ENCODE measurements at regions not wholly inside any gene's neighbourhood (a gene's known extent, or its start where the extent isn't known, plus 50 kb on each side); places are given as distances from the start of the nearest gene placed in this dataset.

DNA sequence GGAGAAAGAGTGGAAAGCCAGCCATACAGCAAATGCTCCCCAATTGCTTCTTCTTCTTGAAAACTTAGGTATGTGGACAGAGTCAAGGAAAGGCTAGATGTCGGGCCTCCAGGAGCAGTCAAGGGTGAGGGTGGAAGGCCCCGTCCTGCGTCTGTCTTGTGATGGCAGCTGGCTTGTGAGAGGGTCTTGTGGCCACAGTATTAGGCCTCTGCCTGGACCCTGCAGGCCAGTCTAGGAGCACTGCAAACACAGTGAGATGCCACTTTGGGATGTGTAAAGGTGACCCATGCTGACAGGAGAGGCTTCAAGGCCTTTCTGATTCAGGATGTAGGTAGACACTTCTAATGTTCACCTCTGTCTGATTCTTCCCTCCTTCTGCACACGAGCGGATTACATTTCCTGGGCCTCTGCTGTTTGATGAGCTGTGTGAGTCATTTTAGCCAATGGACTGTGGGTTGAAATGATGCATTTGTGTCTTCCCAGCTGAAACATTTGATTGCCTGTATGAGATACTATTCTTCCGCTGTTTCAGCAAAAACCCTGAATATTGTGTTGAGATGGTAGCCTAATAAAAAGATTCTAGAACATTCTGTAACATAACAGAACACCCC is 135.4 kb downstream of the EMX2 start:
- Histone ChIP-seq H3K36me3 (no peaks in the 10 kb centered on the region), H3K4me3 (no peak overlapping the region), H3K4me1 (no peaks in the 10 kb centered on the region), H3K9ac (ENCODE audit: low read depth in 2 of 2, low read length in 2 of 2) (no peak overlapping the region), H3K9me3 (no peaks in the 10 kb centered on the region), H3K27ac (no peak overlapping the region), H3K27me3 (no peaks in the 10 kb centered on the region)
- TF ChIP-seq, protein P1, sequence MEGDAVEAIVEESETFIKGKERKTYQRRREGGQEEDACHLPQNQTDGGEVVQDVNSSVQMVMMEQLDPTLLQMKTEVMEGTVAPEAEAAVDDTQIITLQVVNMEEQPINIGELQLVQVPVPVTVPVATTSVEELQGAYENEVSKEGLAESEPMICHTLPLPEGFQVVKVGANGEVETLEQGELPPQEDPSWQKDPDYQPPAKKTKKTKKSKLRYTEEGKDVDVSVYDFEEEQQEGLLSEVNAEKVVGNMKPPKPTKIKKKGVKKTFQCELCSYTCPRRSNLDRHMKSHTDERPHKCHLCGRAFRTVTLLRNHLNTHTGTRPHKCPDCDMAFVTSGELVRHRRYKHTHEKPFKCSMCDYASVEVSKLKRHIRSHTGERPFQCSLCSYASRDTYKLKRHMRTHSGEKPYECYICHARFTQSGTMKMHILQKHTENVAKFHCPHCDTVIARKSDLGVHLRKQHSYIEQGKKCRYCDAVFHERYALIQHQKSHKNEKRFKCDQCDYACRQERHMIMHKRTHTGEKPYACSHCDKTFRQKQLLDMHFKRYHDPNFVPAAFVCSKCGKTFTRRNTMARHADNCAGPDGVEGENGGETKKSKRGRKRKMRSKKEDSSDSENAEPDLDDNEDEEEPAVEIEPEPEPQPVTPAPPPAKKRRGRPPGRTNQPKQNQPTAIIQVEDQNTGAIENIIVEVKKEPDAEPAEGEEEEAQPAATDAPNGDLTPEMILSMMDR (IDR thresholded peaks at IDR 0.05), result no peak
- intact Hi-C loops (cut with DNase I), result no loop called here
- no peak for DNase-seq

DNA sequence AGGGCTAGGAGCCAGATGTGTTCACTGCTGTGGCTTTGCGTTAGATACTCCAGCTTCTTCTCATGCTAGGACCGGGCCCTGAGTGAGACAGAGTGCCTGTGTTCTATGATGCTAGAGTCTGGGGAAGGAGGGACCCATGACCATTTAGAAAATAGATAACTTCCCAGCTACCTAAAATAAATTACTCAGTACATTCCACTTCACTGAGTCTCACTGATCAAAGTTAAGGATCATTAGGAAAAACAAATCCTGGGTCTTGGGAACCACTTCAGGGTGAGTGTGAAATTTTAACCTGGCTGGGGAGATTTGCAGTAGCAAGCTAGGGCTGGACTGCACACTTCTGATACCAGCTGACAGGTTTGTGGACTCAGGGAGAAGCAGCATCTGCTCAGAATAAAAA is 138.1 kb downstream of the EMX2 start:
- Histone ChIP-seq H3K9me3 (no peaks in the 10 kb centered on the region), H3K27ac (no peak overlapping the region), H3K27me3 (no peaks in the 10 kb centered on the region), H3K4me1 (no peaks in the 10 kb centered on the region), H3K4me3 (no peak overlapping the region), H3K9ac (ENCODE audit: low read depth in 2 of 2, low read length in 2 of 2) (no peak overlapping the region), H3K36me3 (no peaks in the 10 kb centered on the region)
- TF ChIP-seq, protein P1 (IDR thresholded peaks at IDR 0.05), result no peak
- intact Hi-C loops (cut with DNase I), result no loop called here
- no peak for DNase-seq

GRCh38 chr10:117681104-117681503 is 138.6 kb downstream of the EMX2 start:
- intact Hi-C loops (cut with DNase I), result no loop called here
- Histone ChIP-seq H3K4me3 (no peak overlapping the region), H3K27ac (no peak overlapping the region), H3K4me1 (no peaks in the 10 kb centered on the region), H3K9ac (ENCODE audit: low read depth in 2 of 2, low read length in 2 of 2) (no peak overlapping the region), H3K27me3 (no peaks in the 10 kb centered on the region), H3K9me3 (no peaks in the 10 kb centered on the region), H3K36me3 (no peaks in the 10 kb centered on the region)
- DNase-seq, result no peak
- TF ChIP-seq, protein P1 (IDR thresholded peaks at IDR 0.05), result no peak

DNA sequence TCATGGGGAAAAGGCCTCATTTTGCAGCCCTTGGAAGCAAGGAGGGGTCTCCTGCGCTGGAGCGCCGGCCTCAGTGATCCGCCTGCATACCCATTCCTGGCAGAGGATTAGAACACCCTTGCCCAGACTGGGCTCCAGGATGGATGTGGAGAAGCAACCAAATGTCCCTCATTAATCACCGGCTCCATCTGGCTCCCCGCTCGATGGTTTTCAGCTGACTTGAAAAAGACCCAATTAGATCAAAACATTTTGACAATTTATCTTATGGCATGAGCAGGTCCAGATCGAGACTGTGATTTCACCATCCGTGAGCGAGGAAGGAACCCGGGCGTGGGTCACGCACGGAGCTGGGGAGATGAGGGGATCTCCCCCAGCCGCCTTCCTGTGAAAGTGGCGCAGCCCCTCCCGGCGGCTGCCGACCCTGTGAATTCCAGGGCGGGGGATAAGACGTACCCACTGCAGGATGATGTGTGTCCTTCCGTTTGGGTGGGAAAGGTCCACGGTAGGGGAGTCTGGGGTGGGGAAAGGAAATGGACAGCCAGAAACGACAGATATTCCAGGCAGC is 141.6 kb downstream of the EMX2 start:
- Histone ChIP-seq H3K9me3 (no peaks in the 10 kb centered on the region), H3K4me1 (no peaks in the 10 kb centered on the region), H3K36me3 (no peaks in the 10 kb centered on the region), H3K27ac (no peak overlapping the region), H3K27me3 (no peaks in the 10 kb centered on the region), H3K9ac (ENCODE audit: low read depth in 2 of 2, low read length in 2 of 2) (no peak overlapping the region), H3K4me3 (no peak overlapping the region)
- no peak for DNase-seq
- intact Hi-C loops (cut with DNase I), result no loop called here
- TF ChIP-seq, protein P1 (IDR thresholded peaks at IDR 0.05), result no peak

DNA sequence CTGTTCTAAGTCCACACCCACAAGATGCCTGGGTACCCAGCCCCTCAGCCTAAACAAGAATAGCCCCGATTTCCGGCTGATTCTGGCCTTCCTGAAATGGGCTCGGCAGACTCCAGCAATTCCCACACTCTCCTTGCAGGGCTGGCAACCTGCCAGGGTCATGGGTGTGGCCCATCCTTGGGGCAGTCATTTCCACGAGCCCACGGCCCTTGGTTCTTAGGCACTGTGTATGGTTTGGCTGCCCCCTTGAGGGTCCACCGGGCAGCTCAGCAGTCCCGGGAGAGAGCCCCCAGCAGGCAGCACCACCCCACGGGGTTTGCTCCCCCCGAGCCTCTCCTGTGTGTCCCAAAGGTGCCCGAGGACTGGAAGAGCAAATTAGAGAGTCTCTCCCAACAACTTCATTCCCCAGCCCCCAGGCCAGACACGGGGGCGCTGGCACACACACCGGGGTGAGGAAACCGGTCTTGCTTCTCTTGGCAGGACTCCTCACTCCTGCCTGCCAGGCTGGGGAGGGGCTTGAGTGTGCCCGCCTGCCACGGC is 142.2 kb downstream of the EMX2 start:
- H3K4me1 ChIP-seq, result no peaks in the 10 kb centered on the region
- H3K4me3 ChIP-seq, result no peak overlapping the region
- peak; percentile 25 for DNase-seq
- H3K9me3 ChIP-seq, result no peaks in the 10 kb centered on the region
- intact Hi-C loops (cut with DNase I), result no loop called here
- H3K9ac ChIP-seq (ENCODE audit: low read depth in 2 of 2, low read length in 2 of 2), result no peak overlapping the region
- H3K36me3 ChIP-seq, result no peaks in the 10 kb centered on the region
- TF ChIP-seq, protein P1 (IDR thresholded peaks at IDR 0.05), result no peak
- no peaks in the 10 kb centered on the region for H3K27me3 ChIP-seq
- no peak overlapping the region for H3K27ac ChIP-seq

Data from colonic mucosa (tissue), 4 donors.